Suppressor macrophage treated with lipopolysaccharide for 4 hours (primary cell): ENCODE measurements at regions not wholly inside any gene's neighbourhood (a gene's known extent, or its start where the extent isn't known, plus 50 kb on each side); places are given as distances from the start of the nearest gene placed in this dataset.
"Not testable (repeated sequence)": the region's sequence is repeated elsewhere in the genome, so short reads cannot be mapped to it uniquely, and the experiment has no call there.

ENCODE experiments used
- DNase-seq: peaks from one replicate; pipeline ENCODE4 v3.0.0-alpha.2; 2020

DNA sequence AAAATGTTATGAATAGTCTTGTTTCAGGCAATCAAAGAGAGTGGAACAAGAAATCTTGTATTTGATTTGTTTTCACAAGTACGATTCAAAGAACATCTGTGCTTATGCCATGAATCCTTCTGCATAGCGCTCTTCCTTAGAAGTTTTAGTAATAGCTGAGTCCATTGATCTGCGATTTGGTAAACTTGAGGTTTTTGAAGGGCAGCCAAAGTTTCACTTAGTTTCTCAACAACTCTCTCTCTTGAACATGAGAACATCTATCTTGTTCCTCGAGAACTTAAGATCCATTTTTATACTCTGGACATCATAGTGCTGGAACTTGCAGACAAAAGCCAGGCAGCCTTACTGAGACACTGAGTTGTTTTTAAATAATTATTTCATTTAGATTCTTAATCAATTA lies 96.2 kb upstream of the USP15 start:
- no peak for DNase-seq

DNA sequence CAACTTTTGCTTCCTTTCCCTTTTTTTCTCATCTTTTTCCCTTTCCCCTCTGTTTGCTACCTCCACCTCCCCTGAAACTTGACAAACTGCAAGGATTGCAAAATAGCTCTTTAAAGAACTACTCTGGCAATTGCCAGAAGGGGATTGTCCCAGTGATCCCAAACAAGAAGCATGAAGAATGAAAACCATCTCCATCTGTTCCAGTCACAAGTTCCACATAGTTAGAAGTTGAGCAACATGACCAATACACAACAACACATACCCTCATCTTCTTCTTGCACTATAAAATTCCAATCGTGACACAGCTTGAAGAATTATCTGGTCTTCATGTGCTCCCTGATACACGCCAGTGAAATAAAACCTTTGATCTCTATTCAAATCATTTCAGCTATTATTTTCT lies 93.7 kb upstream of the USP15 start:
- no peak for DNase-seq

DNA sequence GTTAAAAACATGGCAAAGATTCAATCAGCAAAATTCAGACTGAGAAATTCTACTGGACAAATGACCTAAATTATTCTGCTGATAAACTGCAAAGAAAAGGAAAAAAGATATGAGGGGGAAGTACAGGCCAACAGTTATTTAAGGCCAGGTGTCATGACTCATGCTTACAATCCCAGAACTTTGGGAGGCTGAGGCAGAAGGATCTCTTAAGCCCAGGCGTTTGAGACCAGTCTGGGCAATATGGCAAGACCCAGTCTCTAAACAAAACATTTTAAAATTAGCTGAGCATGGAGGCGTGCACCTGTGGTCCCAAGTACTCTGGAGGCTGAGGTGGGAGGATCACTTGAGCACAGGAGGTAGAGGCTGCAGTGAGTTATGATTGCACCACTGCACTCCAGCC lies 91.8 kb upstream of the USP15 start:
- DNase-seq = no peak

DNA sequence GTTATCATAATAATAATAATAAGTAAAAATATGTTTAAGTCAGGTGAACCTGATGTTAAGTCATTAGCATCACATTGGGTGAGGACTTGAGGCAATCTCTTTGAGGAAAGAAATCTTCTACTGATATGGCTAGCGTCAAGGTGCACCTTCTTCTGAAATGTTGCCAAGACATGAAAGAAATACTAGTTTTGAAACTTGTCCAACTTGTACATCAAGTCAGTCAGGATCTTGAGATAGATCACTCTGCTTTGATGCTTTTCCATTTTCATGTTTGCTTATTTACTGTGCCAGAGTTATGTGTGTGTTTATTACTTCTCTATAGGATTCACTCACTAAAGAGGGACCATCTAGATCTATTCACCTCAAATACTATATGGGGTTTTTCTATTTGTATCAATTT lies 90.0 kb upstream of the USP15 start:
- DNase-seq = no peak

DNA sequence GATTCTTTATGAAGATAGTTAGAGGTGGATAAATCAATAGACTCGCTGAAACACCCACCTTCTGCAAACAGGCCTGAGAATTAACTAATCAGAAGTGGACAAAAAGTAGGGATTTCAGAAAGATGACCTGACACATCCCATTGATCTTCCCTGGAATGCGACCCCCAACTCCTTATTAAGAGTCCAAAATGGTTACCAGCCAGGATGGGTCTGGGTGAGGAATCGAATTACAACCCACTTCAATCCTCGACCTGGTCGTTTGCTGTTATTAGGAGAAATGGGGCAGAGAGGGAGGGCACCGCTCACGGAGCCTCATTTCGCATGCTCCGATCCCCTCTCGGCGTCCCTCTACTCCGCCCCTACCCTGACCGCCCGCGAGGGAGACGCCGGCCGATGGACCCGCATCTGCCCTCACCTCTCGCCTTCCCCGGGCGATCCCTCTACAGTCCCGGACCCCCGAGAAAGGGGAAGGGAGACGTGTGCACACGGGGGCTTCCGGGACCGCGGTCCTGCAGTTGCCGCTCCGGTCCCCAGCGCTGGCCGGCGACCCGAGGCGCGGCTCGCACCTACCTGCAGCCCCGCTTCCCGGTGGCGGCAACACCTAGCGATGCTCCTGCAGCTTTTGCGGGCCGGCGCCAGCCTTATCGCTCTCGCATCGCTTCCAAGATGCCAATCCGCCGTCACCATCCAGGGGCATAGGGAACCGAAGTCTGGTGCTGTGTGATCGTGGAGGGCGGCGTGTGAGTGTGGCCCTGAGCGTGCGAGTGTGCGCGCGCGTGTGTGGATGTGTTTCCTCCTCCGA lies 69.3 kb upstream of the USP15 start:
- peak; percentile 14 for DNase-seq

DNA sequence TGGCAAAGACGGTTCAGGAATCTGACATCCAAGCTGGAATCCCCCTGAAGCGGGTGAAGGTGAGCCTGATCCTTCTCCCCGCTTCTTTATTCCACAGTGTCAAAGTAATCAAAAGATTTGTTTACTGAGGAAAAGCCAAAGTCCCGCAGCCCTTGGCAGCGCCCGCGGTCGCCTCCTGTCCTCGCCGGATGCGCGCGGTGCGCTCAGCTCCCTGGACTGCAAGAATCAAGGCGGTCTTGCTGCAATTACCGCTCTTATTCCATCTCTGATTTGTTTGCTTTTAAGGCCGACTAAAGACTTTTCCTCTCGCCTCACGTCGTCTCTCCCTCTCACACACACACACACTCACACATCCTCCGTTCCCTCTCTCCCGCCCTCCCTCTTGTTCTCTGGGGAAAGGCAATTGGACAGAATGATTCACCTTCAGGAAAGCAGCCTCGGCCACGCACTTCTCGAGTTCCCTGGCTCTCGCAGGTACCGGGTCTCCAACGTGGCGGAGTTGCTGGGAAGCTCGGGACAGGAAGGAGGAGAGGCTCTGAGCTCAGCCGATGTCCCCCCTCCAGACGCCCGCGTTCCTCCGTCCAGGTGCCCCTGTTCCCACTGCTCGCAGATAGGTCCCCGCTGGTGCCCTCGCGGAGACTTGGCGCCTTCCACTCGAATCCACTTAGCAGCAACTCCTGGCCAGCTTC lies 68.6 kb upstream of the USP15 start:
- peak; percentile 15 for DNase-seq

DNA sequence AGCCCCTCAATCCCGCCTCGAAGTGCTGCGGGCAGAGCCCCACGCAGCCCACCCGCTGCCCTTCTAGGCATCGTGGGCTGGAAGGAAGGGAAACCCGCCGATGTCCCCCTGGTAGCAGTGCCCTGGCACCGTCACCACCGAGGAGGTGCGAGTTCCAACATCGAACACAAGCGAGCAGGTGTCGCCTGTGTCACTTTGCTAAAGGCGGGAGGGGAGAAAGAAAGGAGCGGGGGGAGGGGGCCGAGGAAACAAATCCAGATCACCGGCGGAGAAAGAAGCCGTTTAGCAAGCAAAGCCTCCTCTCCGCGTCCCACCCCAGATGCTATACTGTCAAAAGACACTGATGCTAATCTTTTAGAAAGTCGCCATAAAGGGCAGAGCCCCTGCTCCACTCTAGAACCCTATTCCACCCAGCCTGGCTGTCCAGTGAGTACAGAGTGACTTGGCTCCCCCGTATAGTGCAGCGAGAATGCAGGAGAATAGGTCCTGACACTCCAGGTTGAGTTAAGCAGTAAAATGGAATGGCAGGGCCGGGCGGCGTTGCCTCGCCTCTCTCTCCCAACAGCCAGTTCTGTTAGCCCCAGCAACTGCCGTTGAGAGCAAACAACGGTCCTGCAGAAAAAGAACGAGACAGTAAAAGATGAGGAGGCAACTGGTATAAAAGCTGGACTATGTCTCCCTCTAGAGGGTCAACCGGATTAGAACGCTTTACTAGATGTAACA lies 67.9 kb upstream of the USP15 start:
- DNase-seq = peak; percentile 80

DNA sequence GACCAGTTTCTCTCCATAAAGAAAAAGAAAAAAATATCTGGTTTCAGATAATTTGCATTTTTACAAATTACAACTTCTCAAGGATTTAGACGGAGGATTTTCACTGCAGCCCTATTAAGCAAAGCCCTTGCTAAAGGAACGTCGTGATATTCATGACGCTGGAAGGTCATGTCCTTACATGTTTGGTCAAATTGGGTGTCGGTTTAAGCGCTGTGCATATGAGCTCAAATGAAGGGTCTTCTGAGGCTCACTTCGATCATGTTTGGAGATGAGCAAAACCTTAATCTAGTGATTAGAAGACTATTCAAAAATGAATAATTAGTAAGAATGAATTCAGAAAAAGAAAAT lies 67.3 kb upstream of the USP15 start:
- no peak for DNase-seq

DNA sequence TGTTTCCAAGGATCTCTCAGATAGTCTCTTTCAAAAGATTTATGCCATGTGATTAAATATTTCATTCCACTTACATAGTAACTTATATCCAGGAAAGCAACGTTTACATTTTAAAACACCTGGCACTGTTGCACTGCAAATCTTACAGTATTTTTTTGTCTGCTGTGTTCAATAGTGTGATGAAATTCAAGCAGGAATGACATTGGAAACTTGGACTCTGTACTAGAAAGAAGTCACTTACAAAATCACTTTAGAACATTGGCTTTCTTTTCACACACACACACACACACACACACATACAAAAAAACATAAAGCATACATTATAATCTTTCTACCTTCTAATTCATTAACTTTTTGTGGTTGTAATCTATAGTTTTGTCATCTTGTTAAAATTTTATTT lies 66.2 kb upstream of the USP15 start:
- no peak for DNase-seq

DNA sequence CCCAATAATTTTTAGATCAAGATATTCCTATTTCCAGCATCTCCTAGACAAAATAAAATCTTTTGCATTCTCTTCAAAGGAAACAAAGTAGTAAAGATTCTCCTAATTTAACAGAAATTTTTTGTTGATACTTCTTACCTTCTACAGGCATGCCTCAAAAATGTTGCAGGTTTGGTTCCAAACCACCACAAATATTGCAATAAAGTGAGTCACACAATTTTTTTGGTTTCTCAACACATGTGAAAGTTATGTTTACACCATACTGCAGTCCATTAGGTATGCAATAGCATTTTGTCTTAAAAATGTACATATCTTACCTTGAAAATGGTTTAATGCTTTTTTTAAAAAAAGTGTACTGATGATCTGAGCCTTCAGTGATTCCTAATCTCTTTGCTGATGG lies 65.6 kb upstream of the USP15 start:
- DNase-seq = no peak

DNA sequence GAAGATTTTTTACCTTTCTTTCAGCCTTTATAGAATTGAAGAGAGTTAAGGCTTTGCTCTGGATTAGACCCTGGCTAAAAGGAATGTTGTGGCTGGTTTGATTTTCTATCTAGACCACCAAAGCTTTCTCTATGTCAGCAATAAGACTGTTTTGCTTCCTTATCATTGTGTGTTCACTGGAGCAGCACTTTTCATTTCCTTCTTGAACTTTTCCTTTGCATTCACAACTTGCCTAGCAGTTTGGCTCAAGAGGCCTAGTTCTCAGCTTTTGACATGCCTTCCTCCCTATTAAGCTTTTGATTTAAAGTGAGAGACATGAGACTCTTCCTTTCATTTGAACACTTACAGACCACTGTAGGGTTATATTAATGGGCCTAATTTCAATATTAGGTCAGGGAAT lies 64.1 kb upstream of the USP15 start:
- no peak for DNase-seq

DNA sequence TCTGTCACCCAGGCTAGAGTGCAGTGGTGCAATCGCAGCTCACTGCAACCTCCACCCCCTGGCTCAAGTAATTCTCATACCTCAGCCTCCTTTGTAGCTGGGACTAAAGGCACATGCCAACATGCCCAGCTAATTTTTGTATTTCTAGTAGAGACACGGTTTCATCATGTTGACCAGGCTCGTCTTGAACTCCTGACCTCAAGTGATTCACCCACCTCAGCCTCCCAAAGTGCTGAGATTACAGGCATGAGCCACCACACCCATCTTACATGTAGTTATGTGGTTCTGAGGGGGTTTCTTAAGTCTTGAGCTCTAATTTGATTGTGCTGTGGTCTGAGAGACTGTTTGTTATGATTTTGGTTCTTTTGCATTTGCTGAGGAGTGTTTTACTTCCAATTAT lies 57.3 kb upstream of the USP15 start:
- DNase-seq = not testable (repeated sequence)

DNA sequence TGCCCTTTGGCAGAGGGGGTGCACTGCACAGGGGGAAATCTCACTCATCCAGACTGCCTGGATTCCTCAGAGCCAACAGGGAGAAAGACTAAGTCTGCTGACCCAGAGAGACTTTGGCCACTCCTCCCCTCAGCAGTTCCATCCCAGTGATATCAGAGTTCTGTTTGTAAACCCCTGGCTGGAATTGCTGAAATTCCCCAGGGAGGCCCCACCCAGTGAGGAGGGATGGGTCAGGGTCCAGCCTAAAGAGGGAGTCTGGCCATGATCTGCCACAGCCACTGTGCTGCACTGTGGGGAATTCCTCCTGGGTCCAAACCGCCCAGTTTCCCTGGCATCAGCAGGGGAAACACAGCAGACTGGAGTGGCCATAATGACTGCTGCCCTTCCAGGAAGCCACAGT lies 54.9 kb upstream of the USP15 start:
- DNase-seq = peak; percentile 31

DNA sequence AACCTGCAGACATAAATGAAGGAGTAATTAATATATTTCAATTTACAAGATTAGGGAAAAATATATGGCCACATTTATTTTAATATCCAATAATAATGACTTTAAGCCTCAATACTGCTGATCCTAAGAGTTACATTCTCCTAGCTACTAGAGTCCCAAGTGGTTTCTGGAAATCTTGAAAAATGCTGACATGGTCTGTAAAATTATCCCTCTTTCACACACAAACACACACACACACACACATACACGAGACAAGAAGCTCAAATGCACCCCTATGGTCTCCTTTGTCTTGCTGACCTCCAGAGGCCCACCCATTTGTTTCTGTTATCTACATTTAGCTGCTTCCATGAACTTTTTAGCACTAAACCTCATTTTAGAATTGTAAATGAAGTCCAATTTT lies 53.0 kb upstream of the USP15 start:
- DNase-seq = no peak
